Osteoblast (primary cell): ENCODE measurements at regions not wholly inside any gene's neighbourhood (a gene's known extent, or its start where the extent isn't known, plus 50 kb on each side); places are given as distances from the start of the nearest gene placed in this dataset.

Source experiments
- DNase-seq: peaks from one replicate; pipeline ENCODE4 v3.0.0; 2011; ENCODE audit warnings: low spot score, mixed read lengths; ENCODE audit not compliant: insufficient read length; ENCODE audit errors: missing footprints
- H2AFZ ChIP-seq: 2 replicates; pipeline ENCODE4 v1.6.0; 2011; ENCODE audit warnings: mild to moderate bottlenecking, low read length
- H3K27ac ChIP-seq: 2 replicates; pipeline ENCODE4 v1.5.1; 2011; ENCODE audit warnings: mild to moderate bottlenecking, low read depth, low read length, moderate library complexity
- H3K27me3 ChIP-seq: 2 replicates; pipeline ENCODE4 v1.6.0; 2012; ENCODE audit warnings: mild to moderate bottlenecking, control low read depth, inconsistent platforms, low read length, moderate library complexity; ENCODE audit not compliant: insufficient read depth
- H3K36me3 ChIP-seq: 2 replicates; pipeline ENCODE4 v1.5.1; 2011; ENCODE audit warnings: mild to moderate bottlenecking, low read length, control low read depth, moderate library complexity; ENCODE audit not compliant: insufficient read depth
- H3K4me1 ChIP-seq: 2 replicates; pipeline ENCODE4 v1.5.1; 2011; ENCODE audit warnings: mild to moderate bottlenecking, low read length, control low read depth, moderate library complexity; ENCODE audit not compliant: insufficient read depth
- H3K4me2 ChIP-seq: 2 replicates; pipeline ENCODE4 v1.6.0; 2011; ENCODE audit warnings: mild to moderate bottlenecking, low read length; ENCODE audit not compliant: insufficient read depth
- H3K4me3 ChIP-seq: fragments of 200-600 bp; sonication (generic); 3 replicates; pipeline ENCODE4 v1.5.1; 2012; ENCODE audit warnings: mild to moderate bottlenecking, low read length, inconsistent platforms; ENCODE audit not compliant: insufficient read depth
- H3K79me2 ChIP-seq: 2 replicates; pipeline ENCODE4 v1.6.0; 2012; ENCODE audit warnings: mild to moderate bottlenecking, low read length, control low read depth, inconsistent platforms; ENCODE audit not compliant: insufficient read depth
- H3K9me3 ChIP-seq: 2 replicates; pipeline ENCODE4 v1.5.1; 2011; ENCODE audit warnings: low read depth, low read length, control low read depth
- H4K20me1 ChIP-seq: 2 replicates; pipeline ENCODE4 v1.6.0; 2012; ENCODE audit warnings: mild to moderate bottlenecking, low read length, control low read depth; ENCODE audit not compliant: insufficient read depth
- CTCF ChIP-seq: IDR thresholded peaks from 2 replicates; pipeline ENCODE4 v1.5.1; 2011; ENCODE audit warnings: mild to moderate bottlenecking, low read depth, low read length, moderate library complexity; ENCODE audit errors: extremely low read depth

- no peak for TF ChIP-seq CTCF
- no peaks in the 10 kb centered on the region for H3K9me3 ChIP-seq
- H3K4me1 ChIP-seq, result peaks cover 5% of the 10 kb centered on the region
Observed at GRCh38 chr5:52693836-52694235, 93.9 kb upstream of the ITGA1 start.

GRCh38 chr5:52694648-52695047, 93.1 kb upstream of the ITGA1 start:
- Histone ChIP-seq H3K27ac (no peak overlapping the region), H3K9me3 (no peaks in the 10 kb centered on the region), H3K36me3 (no peaks in the 10 kb centered on the region), H2AFZ (no peak overlapping the region), H3K4me3 (no peak overlapping the region), H3K4me1 (peaks cover 5% of the 10 kb centered on the region), H3K79me2 (no peaks in the 10 kb centered on the region), H3K27me3 (no peaks in the 10 kb centered on the region), H4K20me1 (no peaks in the 10 kb centered on the region), H3K4me2 (no peak overlapping the region)
- no peak for DNase-seq
- no peak for TF ChIP-seq CTCF

More at GRCh38 chr5:52693836-52694235, 93.9 kb upstream of the ITGA1 start:
- Histone ChIP-seq H3K27me3 (no peaks in the 10 kb centered on the region), H3K4me3 (no peak overlapping the region), H3K4me2 (no peak overlapping the region), H4K20me1 (no peaks in the 10 kb centered on the region), H3K36me3 (no peaks in the 10 kb centered on the region), H2AFZ (no peak overlapping the region), H3K79me2 (no peaks in the 10 kb centered on the region), H3K27ac (no peak overlapping the region)
- no peak for DNase-seq

GRCh38 chr5:52702877-52703276, 84.8 kb upstream of the ITGA1 start:
- Histone ChIP-seq H3K4me2 (no peak overlapping the region), H4K20me1 (no peaks in the 10 kb centered on the region), H3K4me1 (no peaks in the 10 kb centered on the region), H3K9me3 (no peaks in the 10 kb centered on the region), H3K4me3 (no peak overlapping the region), H3K27me3 (no peaks in the 10 kb centered on the region), H3K27ac (no peak overlapping the region), H3K36me3 (no peaks in the 10 kb centered on the region), H3K79me2 (no peaks in the 10 kb centered on the region), H2AFZ (peak overlapping the region; percentile 49)
- TF ChIP-seq CTCF, result no peak
- DNase-seq, result no peak

- DNase-seq, result no peak
- Histone ChIP-seq H3K27me3 (no peaks in the 10 kb centered on the region), H3K4me3 (no peak overlapping the region), H3K27ac (no peak overlapping the region), H3K36me3 (no peaks in the 10 kb centered on the region), H3K9me3 (no peaks in the 10 kb centered on the region), H3K4me1 (peaks cover 4% of the 10 kb centered on the region), H3K4me2 (no peak overlapping the region), H4K20me1 (no peaks in the 10 kb centered on the region), H2AFZ (peak overlapping the region; percentile 49), H3K79me2 (no peaks in the 10 kb centered on the region)
- TF ChIP-seq CTCF, result no peak
Observed at GRCh38 chr5:52703321-52703720, 84.4 kb upstream of the ITGA1 start.
